ENCODE measurements at regions not wholly inside any gene's neighbourhood (a gene's known extent, or its start where the extent isn't known, plus 50 kb on each side); places are given as distances from the start of the nearest gene placed in this dataset.

GRCh38 chr13:97630725-97631124 lies 196.8 kb downstream of the RAP2A start:
- DNase-seq = no peak

- DNase-seq = no peak
Observed at GRCh38 chr13:97631158-97631557, 197.2 kb downstream of the RAP2A start.

DNA sequence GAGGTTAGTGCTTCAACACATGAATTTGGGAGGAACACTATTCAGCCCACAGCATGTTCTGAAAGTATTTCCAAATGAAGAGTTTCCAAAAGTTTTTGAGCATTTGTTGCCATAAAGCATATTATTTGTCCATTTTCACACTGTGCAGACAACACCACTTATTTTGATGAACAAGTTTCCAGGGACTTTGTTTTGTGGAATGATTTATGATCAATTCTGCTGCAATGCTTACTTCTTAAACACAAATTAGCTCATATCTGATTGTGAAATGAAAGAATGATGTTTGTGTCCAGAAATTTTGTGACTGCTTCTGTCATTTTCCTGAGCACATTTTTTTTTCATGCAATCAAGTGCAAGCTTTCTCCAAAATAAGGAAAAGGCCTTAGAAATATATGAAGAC lies 205.3 kb downstream of the RAP2A start:
- no peak for DNase-seq

DNA sequence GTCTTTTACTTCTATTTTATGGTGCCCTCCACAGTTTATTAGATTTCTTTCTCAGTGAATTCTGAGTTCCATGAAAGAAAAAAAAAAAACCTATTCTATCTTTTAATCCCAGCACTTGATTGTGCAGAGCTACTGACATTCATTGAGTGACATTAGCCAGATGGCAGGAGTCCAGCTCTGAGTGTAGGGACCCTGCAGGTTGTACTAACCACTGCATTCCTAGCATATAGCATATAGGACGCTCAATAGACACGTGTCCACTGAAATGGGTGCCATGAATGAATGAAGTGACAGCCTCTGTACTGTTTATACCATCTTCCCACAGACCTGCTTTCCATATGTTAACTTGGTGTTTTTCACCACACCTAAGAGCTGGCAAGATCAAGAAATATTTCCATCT lies 206.3 kb downstream of the RAP2A start:
- DNase-seq = no peak

DNA sequence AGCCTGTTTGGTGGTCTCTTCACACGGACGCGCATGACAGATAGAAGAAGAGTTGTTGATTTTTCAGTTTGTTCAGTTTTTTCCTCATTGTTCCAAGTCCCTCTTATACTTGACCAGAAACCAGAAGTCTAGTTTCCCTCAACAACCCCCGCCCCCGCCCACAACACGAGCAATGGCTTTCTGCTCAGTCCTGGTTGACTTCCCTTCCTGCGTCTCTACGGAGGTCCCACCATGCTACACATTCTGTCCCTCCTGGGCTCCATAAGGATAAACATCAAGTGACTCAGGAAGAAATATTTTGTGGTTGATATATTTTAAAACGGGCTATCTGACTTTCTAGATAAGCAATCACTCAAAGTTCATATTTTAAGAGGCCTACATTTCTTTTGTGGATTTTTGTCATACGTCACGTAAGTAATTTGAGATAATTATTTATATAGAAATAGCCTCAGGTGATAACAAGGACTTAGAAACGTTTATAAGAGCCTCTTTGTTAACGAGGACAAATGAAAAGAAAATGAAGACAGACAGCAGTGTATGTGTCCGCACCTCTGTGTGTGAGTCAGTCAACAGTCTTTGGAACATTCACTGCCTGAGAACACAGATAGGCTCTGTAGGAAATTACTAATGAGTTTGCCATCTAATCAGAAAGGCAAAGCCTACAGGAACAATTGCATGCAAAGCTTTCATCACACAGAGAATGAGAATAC lies 214.4 kb downstream of the RAP2A start:
- DNase-seq = no peak

GRCh38 chr13:97648881-97649224 lies 214.9 kb downstream of the RAP2A start:
- DNase-seq = no peak

DNA sequence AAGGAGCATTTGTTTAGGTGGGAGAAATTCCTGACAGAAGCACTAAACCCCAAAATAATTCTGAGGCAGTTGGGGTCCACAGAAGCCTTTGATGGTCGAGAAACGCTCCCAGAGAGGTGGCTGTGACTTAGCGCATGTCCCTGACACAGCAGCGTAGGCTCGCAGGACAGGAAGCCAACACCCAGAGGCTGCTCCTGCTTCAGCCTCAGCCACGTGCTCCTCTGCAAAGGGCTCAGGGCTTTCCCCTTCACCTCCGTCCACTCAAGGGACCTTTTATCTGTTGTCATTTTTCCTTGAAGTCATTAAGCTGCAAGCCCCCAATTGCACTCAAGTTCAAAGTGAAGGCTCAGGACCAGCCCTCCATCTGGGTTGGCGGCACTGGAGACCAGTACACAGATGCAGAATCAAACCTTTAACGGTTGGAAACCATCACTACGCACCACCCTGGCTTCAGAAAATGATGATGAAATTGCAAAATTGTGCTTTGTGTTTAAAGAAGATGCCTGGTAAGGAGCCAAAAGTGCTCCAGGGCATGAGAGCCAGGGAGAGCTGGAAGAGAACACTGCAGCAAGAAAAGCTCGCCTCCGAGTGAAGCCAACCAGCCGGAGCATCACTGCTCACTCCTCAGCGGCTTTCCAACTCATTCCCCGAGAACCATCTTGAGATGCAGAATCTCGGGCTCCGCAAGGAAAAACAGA lies 219.6 kb downstream of the RAP2A start:
- no peak for DNase-seq

- DNase-seq = no peak
Observed at GRCh38 chr13:97654236-97654635, 220.3 kb downstream of the RAP2A start.

GRCh38 chr13:97658556-97658955 lies 224.6 kb downstream of the RAP2A start:
- no peak for DNase-seq

- DNase-seq = peak in 28 of 51 donors; percentile 1 to 47 (median 8)
Observed at GRCh38 chr13:97659602-97660001, 225.6 kb downstream of the RAP2A start.

GRCh38 chr13:97660594-97661260 lies 226.8 kb downstream of the RAP2A start:
- DNase-seq = peak in 1 of 51 donors; percentile 5

DNA sequence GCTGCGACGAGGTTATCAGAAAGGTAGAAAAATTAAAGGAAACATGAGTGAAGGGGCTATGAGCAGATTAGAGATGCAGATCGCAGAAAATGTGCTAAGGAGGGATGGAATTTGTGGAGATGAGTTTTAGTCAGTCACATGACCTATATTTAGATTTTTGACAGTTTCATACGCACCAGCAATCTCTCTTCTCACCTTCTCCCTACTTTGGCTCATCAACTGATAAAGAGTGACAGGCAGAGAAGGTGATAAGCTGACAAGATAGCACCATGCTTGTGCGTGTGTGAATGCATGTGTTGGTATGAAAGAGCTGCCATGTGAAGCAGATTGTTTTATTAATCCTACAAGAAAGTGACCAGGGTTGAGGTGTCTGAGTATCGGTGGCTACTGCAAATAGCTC lies 252.6 kb downstream of the RAP2A start:
- DNase-seq = no peak

DNA sequence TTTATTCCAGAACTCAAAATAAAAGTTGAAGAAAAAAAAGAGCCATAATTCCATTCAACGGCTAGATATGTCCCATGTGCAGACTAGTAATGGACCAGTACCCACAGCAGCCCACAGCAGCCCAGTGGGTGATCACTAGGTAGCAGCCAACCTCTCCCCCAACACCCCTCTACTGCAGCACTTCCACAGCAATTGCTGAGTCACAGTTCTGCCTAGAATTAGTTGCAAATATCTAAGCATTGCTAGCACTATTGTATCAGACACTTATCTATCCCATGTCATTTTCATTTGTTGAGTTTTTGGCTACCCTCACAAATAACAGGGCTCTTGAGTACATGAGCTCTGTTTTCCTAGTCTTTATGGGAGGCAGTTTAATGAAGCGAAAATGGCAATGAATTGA lies 258.7 kb downstream of the RAP2A start:
- DNase-seq = no peak

DNA sequence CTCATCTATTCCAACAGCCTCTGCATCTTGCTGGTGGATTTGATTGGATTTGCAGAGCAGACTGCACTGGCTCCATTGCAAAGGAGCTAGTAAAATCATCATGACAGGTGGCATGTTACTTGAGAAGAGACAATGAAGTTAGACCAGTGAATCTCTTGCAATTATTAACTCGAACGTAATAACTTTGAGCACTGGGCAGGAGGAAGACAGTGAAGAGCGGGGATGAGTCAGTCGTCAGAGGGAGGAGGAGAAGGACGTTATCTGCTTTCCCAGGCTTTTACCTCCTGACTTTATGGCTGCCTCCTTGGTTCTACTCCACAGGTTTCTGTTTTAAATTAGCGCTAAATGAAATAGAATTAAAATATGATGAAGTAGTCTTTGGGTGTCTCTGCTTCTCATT lies 257.8 kb upstream of the IPO5 start:
- no peak for DNase-seq

GRCh38 chr13:97696921-97697320 lies 256.6 kb upstream of the IPO5 start:
- DNase-seq = no peak

- DNase-seq = no peak
Observed at GRCh38 chr13:97700306-97700848, 253.1 kb upstream of the IPO5 start.

GRCh38 chr13:97702614-97703013 lies 250.9 kb upstream of the IPO5 start:
- DNase-seq = no peak

DNA sequence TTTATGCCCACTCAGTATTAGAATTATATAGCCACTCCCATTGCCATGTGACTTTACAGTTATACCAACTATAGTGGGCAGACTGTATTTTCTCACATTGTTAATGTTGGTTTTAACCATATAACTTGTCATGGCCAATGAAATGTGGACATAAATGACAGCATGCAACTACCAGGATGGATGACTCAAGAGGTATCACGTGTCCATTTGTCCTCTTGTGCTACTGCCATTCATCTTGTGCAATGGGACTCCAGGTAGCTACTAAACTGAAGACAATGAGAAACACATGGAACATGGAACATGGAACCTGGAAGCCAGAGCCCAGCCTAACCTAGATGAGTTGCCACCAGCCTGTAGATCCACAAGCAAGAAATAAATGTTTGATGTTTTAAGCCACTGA lies 242.7 kb upstream of the IPO5 start:
- no peak for DNase-seq

DNA sequence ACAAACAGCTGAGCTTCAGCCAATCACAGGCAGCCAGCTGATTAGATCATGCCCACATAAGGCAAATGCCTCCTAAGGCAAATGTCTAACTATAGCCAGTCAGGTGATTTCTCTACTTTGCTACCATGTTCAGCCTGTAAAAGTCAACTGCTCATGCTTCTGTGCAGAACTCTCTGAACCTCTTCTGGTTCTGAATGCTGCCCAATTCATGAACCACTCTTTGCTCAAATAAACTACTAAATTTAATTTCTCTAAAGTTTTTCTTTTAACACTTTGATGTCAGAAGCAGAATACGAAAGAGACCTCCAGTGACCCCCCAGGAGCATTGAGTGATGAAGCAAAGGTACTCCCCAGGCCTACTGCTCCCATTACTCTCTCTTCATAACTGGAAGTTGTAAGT lies 240.7 kb upstream of the IPO5 start:
- DNase-seq = no peak

- DNase-seq = no peak
Observed at GRCh38 chr13:97715763-97716162, 237.7 kb upstream of the IPO5 start.

DNA sequence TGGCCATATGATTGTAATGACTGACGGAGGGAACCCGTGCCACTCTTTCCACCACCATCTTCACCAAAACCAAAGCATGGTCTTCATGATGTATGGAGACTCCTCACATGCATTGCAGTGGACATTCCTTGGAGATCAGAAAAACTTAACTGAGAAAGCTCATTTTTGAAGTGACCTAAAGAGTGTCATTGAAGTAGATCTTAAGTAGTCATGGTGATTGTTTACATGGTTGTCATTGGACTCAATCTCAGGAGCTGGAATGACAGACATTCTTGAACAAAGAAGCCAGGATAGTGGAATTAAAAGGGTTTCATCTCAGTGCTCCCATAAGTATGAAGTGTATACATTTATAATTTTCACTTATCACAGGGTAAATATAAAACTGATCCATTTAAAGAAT lies 236.7 kb upstream of the IPO5 start:
- DNase-seq = no peak

DNA sequence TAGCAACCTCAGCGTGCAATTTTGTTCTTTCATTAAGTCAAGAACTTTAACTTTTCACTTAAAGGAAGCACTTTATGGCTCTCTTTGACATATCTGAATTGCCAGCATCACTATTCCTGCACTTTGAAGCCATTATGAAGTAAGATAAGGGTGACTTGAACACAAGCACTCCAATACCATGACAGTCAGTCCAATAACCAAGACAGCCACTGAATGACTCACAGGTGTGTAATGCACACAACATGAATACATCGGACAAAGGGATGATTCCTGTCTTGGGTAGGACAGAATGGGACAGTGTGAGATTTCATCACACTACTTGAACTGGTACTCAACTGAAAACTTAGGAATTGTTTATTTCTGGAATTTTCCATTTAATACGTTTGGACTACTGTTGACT lies 233.7 kb upstream of the IPO5 start:
- no peak for DNase-seq

DNA sequence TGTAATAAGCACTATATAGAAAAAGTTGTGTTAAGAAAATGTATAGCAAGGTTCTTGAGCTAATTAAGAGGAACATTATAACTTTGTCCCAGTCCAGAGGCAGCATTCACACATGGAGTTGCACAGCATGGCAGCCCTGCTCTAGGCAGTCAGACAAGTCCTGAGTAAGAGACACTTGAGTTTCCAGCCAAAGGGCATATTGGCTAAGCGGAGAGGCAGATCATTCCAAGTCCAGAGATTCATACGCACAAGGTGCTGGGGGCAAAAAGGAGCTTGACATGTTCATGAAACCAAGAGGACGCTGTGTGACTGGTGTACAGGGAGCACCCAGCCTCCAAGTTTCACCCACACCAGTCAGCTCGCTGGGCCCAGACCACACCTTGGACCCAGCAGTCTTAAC lies 232.6 kb upstream of the IPO5 start:
- no peak for DNase-seq

Measured in hypothalamus (tissue), 51 donors.